ENCODE measurements at regions not wholly inside any gene's neighbourhood (a gene's known extent, or its start where the extent isn't known, plus 50 kb on each side); places are given as distances from the start of the nearest gene placed in this dataset.

- Histone ChIP-seq H3K27ac (ENCODE audit: low read length) (no peak overlapping the region), H3K36me3 (ENCODE audit: control insufficient read depth, insufficient read depth, low read length) (no peaks in the 10 kb centered on the region), H3K4me1 (ENCODE audit: control insufficient read depth, insufficient read depth, low read length) (no peaks in the 10 kb centered on the region), H3K27me3 (ENCODE audit: control insufficient read depth, insufficient read depth, low read length) (no peaks in the 10 kb centered on the region), H3K4me3 (ENCODE audit: low read depth in 2 of 2, low read length in 2 of 2) (no peak overlapping the region), H3K9me3 (ENCODE audit: control insufficient read depth, insufficient read depth, low read depth, low read length) (no peaks in the 10 kb centered on the region)
- intact Hi-C loops (cut with micrococcal nuclease; ENCODE audit: unreplicated experiment) (no loop called here), in situ Hi-C loops (cut with HindIII; ENCODE audit: low pct_unique_long_range_greater_than_20kb, low sequenced_read_pairs) (no loop called here)
- DNase-seq (ENCODE audit: low read depth, low spot score) (no peak), ATAC-seq (no peak)
- ChIA-PET CTCF (no interaction called here), POLR2A (no interaction called here)
- no TSS peak for BruUV-seq (replicated peaks)
- TF ChIP-seq REST (IDR thresholded peaks at IDR 0.05; ENCODE audit: insufficient read depth in 1 of 2, low read depth in 2 of 2, low read length in 1 of 2) (no peak), POLR2AphosphoS5 (IDR thresholded peaks at IDR 0.05; ENCODE audit: low read depth, low read length) (no peak), TCF7L2 (IDR thresholded peaks at IDR 0.05; ENCODE audit: low read depth, low read length) (no peak), SIN3A (IDR thresholded peaks at IDR 0.05; ENCODE audit: borderline replicate concordance, insufficient read depth, low read depth, low read length) (no peak), CTCF (IDR thresholded peaks at IDR 0.05) (no peak)
Observed at GRCh38 chrX:10929747-10930146, 181.4 kb upstream of the HCCS start.

- no TSS peak for BruUV-seq (replicated peaks)
Observed at GRCh38 chrX:10930151-10930550, 181.0 kb upstream of the HCCS start.

More at GRCh38 chrX:10930151-10930550, 181.0 kb upstream of the HCCS start:
- Histone ChIP-seq H3K27ac (ENCODE audit: low read length) (no peak overlapping the region), H3K4me1 (ENCODE audit: control insufficient read depth, insufficient read depth, low read length) (no peaks in the 10 kb centered on the region), H3K36me3 (ENCODE audit: control insufficient read depth, insufficient read depth, low read length) (no peaks in the 10 kb centered on the region), H3K9me3 (ENCODE audit: control insufficient read depth, insufficient read depth, low read depth, low read length) (no peaks in the 10 kb centered on the region), H3K27me3 (ENCODE audit: control insufficient read depth, insufficient read depth, low read length) (no peaks in the 10 kb centered on the region), H3K4me3 (ENCODE audit: low read depth in 2 of 2, low read length in 2 of 2) (no peak overlapping the region)
- in situ Hi-C loops (cut with HindIII; ENCODE audit: low pct_unique_long_range_greater_than_20kb, low sequenced_read_pairs) (no loop called here), intact Hi-C loops (cut with micrococcal nuclease; ENCODE audit: unreplicated experiment) (no loop called here)
- ChIA-PET CTCF (no interaction called here), POLR2A (no interaction called here)
- TF ChIP-seq SIN3A (IDR thresholded peaks at IDR 0.05; ENCODE audit: borderline replicate concordance, insufficient read depth, low read depth, low read length) (no peak), POLR2AphosphoS5 (IDR thresholded peaks at IDR 0.05; ENCODE audit: low read depth, low read length) (no peak), TCF7L2 (IDR thresholded peaks at IDR 0.05; ENCODE audit: low read depth, low read length) (no peak), REST (IDR thresholded peaks at IDR 0.05; ENCODE audit: insufficient read depth in 1 of 2, low read depth in 2 of 2, low read length in 1 of 2) (no peak), CTCF (IDR thresholded peaks at IDR 0.05) (no peak)
- ATAC-seq: no peak
- no peak for DNase-seq (ENCODE audit: low read depth, low spot score)

Measured in Panc1 (cell line).